Suppressor macrophage treated with lipopolysaccharide for 4 hours (primary cell): ENCODE measurements at regions not wholly inside any gene's neighbourhood (a gene's known extent, or its start where the extent isn't known, plus 50 kb on each side); places are given as distances from the start of the nearest gene placed in this dataset.

Experiments
- DNase-seq: peaks from one replicate; pipeline ENCODE4 v3.0.0-alpha.2; 2020

DNA sequence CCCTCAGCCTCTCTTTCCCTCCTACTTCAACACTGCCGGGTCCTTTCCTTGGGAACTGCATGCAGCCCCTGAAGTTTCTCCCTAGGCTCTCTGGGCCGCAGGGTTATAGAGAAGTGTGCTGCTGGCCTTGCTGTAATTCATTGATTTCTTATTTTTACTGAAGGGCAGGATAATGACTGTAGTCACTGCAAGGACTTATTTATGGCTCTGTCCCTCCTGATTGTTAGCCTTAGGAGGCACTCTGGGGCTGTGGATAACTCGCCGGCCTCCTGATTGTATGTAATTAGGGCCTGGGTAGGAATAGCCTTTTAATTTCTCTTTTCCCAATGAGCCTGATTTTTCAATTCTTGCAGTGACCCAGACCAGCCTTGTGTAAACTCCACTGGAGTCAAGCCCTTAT, 138.3 kb upstream of the CDH13 start:
- no peak for DNase-seq

DNA sequence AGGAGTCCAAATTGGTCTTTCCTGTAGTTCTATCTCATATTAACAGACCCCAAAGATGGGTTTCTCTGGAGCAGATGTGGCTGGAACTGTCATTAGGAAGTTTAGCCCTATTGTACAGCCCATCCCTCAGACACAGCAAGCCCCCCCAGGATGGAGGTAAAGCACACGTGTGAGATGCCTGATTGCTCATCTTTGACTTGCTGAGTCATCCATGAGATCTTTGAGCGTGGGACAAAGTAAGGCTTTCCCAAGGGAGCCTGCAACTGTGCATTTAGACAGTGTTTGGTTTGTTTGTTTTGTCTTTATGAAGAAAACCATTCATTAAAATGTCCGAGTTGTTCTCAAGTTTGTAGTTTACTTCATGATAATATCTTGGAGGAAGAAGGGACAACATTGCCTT, 145.3 kb upstream of the CDH13 start:
- DNase-seq = no peak

DNA sequence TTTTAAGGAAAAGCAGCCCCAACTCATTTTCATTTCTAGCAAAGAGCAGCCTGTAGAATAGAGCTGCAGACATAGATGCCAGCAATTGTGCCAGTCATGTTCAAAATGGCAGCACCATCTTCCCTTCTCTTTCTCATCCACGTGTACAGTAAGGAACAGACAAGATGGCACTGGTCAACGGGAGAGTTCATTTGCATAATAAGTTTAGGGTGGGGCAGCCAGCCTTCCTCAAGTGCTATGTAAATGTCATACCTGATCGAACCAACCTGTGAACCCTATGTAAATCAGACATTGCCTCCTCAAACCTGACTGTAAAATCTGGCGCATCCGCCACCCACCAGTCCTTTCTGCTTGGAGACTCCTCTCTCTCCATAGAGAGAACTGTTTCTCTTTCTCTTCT, 150.0 kb upstream of the CDH13 start:
- DNase-seq = no peak

DNA sequence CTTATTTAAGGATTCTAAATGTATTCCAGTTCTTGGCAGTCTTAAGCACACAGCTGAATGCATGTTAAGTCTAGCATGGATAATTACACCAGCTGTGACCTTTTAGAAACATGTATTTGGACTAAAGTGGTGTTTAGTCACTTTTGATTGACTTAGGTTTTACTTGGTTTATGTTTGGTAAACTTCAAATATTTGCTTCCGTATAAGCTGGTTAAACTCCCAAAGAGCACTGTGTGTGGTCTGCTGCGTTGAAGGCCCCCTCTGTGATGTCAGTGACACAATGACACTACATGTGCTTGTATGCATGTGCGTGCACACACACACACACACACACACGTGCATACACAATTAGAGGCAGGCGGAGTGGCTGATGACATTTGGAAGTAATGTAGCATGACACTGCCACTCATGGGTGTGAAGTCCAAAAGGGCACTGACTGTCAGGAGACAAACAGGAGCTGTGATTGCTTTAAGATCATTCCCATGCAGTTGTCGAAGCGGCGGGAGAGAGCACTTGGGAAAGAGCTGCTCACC, 156.1 kb upstream of the CDH13 start:
- DNase-seq = no peak

DNA sequence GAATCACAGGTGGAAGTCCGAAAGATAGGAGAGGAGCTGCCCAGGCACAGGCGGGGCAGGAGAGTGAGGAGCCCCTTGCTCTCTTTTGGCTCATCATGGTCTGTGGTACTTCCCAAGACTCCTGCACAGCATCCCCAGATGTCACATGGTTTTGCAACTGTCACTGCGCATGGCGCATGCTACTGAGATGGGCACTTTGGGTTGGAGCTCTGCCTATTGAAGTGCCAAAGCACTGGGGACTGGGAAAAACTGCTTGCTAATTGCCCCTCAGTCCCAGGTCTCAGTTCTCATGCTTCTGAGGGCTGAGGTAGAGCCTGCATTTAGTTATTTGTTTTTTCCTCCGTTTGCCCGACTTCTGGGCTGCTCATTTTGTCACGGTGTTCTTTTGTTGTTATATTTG, 156.8 kb upstream of the CDH13 start:
- DNase-seq = no peak

DNA sequence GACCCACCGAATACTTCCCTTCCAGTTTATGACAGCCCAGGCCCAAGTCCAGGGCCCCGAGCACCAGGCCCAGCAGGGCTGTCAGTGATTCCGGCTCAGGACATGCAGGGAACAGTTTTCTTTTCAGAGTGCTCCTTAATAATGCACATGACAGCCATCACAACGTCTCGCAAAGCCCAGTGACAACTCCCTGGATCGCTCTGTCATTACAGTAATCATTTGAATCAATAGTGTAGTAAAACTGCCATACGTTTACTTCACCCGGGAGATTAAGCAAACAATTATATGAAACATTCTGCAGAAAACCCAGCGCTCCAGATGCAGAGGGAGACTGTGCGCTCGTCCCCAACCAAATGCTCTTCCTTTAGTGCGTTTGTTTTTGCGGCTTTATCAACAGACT, 162.6 kb upstream of the CDH13 start:
- DNase-seq = no peak

DNA sequence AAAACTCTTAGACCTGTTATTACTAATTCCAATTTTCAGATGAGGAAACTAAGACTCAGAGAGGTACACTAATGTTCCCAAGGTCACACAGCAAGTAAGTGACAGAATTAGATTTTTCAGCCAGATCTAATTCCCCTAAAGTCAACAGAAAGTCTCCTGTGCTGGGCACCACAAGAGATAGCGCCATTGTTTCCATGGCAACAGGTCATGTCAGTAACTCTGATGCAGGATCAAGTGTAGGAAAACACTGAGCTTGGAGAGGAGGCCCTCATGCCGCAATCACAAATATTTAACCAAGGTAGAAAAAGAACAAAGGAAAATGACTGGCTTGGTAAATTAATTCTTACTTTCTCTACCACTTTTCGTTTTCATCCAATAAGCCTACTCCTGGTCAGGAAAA, 166.0 kb upstream of the CDH13 start:
- DNase-seq = no peak

DNA sequence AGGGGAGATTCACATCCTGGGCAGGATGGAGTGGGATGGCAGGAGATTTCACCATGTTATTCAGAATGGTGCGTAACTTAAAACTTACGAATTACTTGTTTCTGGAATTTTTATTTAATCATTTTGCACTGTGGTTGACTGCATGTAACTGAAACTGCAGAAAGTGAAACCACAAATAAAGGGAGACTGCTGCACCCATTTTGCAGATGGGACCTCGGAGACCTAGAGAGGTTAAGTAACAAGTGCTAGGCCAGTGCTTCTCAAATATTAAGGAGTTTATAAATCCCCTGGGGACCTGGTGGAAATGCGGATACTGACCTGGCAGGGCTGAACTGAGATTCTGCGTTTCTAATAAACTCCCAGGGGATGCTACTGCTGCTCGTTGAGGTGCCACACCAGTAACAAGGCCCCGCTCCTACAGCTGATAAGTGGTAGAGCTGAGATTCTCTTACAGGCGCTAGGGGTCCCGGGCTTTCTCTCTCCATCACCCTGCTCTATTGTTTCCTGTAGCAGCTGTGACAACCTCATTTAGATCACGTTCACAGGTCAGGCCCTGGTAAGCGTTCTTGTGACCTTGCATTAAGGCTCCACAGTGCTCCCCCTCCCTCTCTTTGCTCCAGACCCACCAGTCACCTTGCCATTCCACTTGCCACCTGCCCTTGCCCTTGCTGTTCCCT, 167.1 kb upstream of the CDH13 start:
- DNase-seq = no peak

DNA sequence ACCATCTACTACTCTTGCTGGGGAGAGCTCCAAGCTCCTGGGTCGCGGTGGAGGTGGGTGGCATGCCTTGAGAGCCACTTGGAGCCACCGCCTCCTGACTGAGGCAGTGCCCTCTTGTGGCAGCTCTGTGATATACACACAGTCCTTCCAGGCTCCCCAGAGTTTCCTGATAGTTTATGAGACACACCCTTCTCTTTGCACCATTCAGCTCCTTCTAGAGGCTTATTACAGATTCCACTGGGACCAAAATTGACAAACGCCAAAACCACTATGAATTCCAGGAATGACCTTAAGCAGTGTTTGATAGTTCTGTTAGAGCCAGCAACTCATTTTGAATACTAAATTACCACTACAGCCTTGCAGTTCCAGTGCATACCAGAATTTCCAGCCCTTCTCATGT, 170.1 kb upstream of the CDH13 start:
- DNase-seq = peak; percentile 54

DNA sequence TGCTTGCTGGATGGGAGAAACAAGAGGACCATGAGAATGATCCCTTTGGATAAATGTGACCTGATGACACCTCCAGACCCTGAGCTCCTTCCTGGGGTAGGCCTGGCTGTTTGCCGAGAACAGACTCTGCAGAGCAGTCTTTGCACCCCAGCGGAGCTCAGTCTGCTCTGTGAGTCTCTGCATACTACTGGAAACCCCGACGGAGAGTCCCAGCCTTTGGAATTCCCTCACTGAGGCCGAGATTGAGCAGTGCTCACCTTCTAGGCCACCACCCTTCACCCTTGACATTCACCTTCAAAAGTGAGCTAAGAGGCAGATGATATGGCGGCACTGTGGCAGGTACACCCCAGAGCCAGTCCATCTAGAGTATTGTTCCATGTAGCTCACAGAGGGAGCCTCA, 172.2 kb upstream of the CDH13 start:
- DNase-seq = no peak

DNA sequence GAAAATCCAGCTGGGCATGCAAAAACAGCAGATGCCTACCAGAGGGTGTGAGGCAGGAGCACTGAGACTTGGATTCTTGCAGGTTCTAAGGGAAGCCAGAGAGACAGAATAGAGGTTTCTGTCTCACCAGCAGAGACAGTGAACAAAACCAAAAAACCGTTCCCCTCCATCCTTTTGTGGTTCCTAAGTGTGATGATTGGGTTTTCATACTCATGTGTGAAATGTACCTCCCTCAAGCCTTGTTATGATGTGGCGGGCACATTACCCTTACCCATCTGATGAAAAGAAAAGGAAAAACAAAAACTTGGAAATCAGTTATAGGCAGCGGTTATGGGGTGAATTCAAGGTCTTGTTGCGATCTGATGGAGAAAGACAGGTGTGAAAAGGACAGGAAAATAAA, 172.6 kb upstream of the CDH13 start:
- no peak for DNase-seq

DNA sequence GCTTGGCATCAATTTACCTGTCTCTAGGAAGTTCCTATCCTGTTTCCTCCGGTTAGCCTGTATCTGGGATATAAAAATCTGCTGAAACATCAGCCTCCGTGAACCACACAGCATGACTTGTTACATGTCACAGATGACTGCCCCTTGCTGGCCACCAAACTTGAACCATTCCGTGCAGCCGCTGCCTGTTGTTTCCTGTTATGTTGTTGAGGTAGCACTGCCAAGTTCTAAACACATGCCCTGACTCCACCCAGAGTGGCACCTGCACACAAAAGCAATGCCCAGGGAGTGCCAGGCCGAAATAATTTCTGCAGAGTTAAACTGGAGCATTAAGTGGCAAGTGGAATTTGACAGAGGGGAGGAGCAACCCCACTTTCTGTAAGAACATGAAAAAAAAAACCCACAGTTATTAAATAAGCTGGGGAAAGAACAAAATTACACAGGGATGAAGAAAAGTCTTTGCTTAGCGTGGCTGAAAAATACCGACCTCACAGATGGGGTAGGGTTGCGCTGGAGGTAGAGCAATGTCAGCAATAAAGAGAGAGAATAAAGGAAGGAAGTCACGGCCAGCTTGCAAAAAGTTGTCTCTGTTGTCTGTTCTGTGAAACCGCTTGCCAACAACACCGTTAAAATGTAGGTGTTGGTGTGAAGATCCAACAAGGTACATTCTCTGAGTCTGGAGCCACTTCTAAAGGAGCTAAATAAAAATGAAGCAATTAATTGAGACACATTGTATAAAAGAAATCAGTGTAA, 174.6 kb upstream of the CDH13 start:
- DNase-seq = no peak

DNA sequence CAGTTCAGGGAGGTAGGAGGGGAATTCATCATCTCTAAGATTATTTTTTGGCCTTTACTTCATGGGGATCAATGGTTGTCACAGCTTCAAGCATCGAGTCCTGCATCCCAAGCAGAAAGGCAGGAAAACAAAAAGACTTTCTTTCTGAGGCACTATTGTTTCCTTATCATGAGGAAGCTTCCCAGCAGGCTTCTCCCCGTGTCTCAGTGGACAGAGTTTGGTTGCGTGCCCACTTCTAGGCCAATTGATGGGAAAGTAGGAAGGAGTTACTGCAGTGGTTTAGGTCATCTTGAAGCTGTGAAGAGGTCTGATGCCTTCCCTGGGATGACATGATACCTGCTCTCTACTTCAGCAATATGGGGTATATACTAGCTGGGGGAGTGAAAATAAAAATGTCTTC, 175.3 kb upstream of the CDH13 start:
- no peak for DNase-seq

DNA sequence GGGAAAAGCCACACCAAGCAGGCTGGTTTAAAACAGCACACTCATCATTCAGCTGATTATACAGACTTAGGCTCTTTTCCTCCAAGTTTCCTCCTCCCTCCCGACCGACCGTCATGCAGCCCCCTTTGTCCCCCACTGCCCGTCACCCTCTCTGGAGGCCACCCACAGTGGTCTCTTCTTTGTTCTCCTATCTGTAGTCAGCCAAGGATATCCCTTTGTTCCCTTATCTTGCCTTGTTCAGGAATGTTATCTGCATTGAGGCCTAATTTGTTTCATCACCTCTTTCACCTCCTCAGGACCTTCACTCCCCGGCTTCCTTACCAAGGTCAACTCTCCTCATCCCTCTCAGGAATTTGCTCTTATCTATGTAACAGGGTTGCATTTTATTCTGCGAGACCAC, 186.4 kb upstream of the CDH13 start:
- DNase-seq = no peak

DNA sequence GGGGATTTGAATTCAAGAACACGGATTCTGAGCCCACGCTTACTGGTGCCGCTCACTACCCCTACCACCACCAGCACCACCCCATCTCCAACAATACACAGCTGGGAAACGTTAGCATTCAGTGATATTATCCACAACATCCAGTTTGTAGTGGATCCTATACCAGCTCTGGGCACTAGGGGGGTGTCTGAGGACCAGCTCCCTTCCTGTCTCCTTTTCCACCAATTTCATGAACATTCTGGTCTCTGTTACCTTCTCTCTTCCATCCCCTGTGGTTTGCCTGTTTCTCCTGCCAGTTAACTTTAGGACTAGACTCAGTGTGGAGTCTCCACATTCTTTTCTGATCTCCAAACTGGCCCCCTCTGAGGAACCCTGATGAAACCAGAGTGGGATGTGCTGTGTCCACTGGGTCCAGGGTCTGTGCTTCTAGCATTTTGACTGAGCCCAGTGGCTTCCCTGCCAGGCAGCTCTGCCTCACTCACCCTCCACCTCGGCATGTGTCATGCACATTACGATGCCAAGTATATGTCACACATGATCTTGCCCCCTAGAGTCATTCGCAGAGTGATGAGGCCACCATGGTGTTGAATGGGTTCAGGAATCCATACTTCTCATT, 187.0 kb upstream of the CDH13 start:
- DNase-seq = no peak

DNA sequence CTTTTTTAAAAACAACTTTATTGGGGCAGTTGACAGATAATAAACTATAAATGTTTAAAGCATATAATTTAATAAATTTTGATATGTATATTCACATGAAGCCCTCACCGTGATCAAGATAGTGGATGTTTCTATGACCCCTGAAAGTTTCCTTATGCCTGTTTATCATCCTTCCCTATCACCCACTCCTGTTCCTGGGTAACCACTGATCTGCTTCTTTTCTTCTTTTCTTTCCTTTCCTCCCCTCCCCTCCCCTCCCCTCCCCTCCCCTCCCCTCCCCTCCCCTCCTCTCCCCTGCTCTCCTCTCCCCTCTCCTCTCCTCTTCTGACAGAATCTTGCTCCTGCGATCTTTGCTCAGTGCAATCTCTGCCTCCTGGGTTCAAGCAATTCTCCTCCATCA, 193.7 kb upstream of the CDH13 start:
- DNase-seq = no peak

DNA sequence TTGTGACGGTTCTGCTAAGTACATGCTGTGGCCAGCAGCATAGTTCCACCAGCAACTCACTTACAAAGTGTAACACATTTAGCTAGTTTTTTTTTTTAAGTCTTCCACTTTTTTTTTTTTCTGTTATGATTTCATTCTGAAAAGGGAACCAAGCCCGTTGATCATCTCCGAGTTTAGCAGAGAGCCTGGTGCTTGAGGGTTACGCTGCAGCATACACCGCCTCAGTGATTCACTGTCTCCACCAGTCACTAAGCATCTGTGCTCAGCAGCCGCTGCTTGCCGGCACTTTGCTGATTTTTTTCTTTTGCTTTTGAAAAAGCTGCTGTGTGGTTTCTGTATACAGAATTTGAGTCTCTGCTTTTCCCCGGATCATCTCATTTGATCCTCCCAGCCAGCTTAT, 194.5 kb upstream of the CDH13 start:
- no peak for DNase-seq

DNA sequence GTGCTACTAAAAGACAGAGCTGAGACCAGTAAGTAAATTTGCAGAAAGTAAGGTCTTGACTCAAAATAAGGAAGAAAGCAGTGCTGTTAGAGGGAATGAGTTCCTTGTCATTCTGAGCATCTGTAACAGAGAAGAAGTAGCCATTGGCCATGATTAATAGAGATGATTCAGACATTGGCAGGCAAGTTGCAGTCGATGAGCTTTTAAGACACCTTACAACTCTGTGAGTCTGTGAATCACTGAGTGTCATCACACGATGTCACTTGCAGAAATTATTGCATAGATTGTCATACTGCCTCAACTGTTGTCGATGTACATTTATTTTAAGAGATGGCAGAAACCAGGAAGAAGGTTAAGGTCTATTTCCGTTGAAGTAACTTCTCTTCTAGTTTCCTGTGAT, 201.1 kb upstream of the CDH13 start:
- DNase-seq = no peak

DNA sequence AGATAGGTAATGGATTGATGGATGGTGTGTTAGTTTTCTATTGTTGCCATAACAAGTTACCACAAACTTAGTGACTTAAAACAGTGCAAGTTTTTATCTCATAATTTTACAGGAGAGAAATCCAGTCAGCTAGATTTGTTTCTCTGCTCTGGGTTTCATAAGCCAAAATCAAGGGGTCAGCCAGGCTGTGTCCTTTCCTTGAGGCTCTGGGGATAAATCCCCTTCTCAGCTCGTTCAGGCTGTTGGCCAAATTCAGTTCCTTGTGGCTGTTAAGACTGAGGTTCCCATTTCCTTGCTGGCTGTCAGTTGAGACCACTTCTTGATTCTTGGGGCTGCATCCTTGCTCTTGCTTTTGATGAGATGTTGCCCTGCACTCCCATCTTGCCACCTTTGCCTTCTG, 204.9 kb upstream of the CDH13 start:
- DNase-seq = no peak

DNA sequence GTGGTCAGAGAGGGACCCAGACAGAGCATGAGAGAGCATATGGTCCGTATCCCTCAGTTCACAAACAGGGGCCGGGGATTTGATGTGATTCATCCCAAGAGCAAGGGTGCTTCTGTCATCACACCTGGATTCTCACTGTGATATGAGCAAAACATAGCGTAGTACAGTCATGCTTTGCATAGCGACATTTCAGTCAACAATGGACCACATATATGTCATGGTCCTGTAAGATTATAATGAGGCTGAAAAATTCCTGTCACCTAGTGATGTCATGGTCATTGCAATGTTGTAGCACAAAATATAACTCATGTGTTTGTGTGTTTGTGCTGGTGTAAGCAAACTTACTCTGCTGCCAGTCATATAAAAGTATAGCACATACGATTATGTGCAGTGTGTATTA, 207.4 kb upstream of the CDH13 start:
- DNase-seq = no peak

DNA sequence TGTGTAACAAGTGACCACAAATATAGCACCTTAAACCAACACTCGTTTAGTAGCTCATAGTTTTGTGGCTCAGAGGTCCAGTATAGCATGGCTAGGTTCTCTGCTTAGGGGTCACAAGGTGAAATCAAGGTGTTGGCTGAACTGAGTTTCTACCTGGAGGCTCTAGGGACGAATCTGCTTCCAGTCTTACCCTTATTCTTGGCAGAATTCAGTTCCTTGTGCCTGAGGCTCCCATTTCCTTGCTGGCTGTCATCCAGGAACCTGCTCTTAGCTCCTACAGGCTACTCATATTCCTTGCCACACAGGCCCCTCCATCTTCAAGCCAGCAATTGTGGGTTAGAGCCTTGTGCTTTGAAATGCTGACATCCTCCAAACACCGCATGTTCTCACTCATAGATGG, 212.3 kb upstream of the CDH13 start:
- no peak for DNase-seq

DNA sequence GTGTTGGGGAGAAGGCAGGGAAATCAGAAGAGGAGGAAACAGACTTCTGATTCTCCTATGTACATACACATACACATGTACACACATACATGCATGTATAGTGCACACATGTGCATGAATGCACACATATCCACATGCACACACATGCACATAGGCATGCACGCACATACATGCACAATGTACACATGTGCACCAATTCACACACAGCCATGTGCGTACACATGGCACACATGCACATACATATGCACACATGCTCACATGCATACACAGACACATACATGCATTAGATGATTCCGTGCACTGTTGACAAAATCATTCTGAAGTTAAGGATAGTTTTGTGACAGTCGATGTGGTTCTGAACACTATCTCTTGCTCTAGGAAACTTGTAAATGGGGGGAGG, 214.0 kb upstream of the CDH13 start:
- DNase-seq = no peak

DNA sequence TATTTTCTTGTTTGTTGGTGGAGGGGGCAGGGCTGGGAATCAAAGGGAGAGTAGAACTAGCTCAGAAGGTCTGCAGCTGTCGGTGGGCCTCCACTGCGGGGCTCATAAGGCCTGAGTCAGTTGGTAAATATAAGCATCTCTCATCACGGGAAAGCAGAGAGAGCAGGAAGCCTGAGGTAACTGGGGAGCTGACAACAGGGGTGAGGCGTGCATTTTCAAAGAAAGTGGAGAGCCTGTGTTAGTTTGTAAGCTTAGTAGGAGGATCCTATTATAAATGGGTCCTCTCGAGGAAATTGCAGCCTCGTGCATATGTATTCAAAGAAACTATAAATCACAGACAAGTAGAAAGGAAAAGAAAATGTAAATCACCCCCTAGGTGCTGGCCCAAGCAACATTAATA, 221.0 kb upstream of the CDH13 start:
- DNase-seq = no peak

DNA sequence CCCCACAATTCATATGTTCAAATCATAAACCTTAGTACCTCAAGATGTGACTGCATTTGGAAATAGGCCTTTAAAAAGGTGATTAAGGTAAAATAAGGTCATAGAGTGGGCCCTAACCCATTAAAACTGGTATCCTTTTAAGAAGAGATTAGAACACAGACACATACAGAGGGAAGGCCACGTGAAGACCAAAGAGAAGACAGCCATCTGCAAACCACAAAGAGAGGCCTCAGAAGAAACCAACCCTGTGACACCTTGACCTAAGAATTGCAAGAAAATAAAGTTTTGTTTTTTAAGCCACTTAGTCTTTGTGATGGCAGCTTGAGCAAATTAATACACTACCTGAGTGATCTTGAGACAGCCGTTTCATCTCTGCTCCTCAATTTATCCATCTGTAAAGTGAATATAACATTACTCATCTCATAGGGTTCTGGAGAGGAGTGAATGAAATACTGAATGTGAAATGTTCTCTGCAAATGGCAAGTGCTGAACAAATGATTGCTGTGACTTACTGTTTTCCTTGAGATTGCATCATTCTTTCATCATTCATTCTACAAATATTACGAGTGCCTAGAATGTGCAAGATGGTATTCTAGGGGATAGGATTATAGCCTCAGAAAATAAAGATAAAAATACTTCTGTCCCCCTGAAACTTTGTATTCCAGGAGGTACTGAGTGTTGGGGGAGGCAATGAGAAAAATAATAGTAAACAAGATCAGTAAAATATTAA, 222.0 kb upstream of the CDH13 start:
- no peak for DNase-seq
